ENCODE measurements at regions not wholly inside any gene's neighbourhood (a gene's known extent, or its start where the extent isn't known, plus 50 kb on each side); places are given as distances from the start of the nearest gene placed in this dataset.

GRCh38 chr5:168023191-168023590 is 268.3 kb upstream of the WWC1 start:
- peaks cover 11% of the 10 kb centered on the region for H3K27me3 Mint-ChIP-seq (ENCODE audit: insufficient read depth)
- peaks cover 3% of the 10 kb centered on the region for H3K4me1 Mint-ChIP-seq
- H3K9me3 ChIP-seq (ENCODE audit: control insufficient read depth, low read length), result no peaks in the 10 kb centered on the region
- H3K9me3 Mint-ChIP-seq, result no peaks in the 10 kb centered on the region
- DNase-seq, result no peak
- no peak for TF ChIP-seq CTCF (conservative IDR thresholded peaks at IDR 0.05)
- H3K4me1 ChIP-seq (ENCODE audit: control insufficient read depth, insufficient read depth, low read length), result no peaks in the 10 kb centered on the region
- H3K9ac ChIP-seq (ENCODE audit: extremely low read depth, low read length, poor library complexity, severe bottlenecking), result no peak overlapping the region
- 93 to 94% methylated on average over 8 to 14 of the region's 15 CpGs for WGBS, 2 experiments (ENCODE audit: insufficient coverage in 1 of 2, insufficient read length in 1 of 2)
- H3K27me3 ChIP-seq (ENCODE audit: control insufficient read depth, insufficient read depth, low read length, poor library complexity, severe bottlenecking), result no peaks in the 10 kb centered on the region
- no peak overlapping the region for H3K4me3 Mint-ChIP-seq
- no peaks in the 10 kb centered on the region for H3K36me3 ChIP-seq (ENCODE audit: control insufficient read depth, insufficient read depth, low read length)
- no peaks in the 10 kb centered on the region for H3K36me3 Mint-ChIP-seq (ENCODE audit: low read depth)
- no peak overlapping the region for H3K27ac Mint-ChIP-seq
- no peak overlapping the region for H3K27ac ChIP-seq (ENCODE audit: low read depth, low read length)
- no peak overlapping the region for H3K4me3 ChIP-seq (ENCODE audit: low read length)

GRCh38 chr5:168024306-168024705 is 267.1 kb upstream of the WWC1 start:
- Histone ChIP-seq H3K4me1 (ENCODE audit: control insufficient read depth, insufficient read depth, low read length) (no peaks in the 10 kb centered on the region), H3K4me3 (ENCODE audit: low read length) (no peak overlapping the region), H3K27ac (ENCODE audit: low read depth, low read length) (no peak overlapping the region), H3K36me3 (ENCODE audit: control insufficient read depth, insufficient read depth, low read length) (no peaks in the 10 kb centered on the region), H3K9me3 (ENCODE audit: control insufficient read depth, low read length) (no peaks in the 10 kb centered on the region), H3K9ac (ENCODE audit: extremely low read depth, low read length, poor library complexity, severe bottlenecking) (no peak overlapping the region), H3K27me3 (ENCODE audit: control insufficient read depth, insufficient read depth, low read length, poor library complexity, severe bottlenecking) (no peaks in the 10 kb centered on the region)
- Mint-ChIP-seq H3K27ac (no peak overlapping the region), H3K4me1 (no peaks in the 10 kb centered on the region), H3K4me3 (no peak overlapping the region), H3K9me3 (peaks cover 2% of the 10 kb centered on the region), H3K27me3 (ENCODE audit: insufficient read depth) (peaks cover 9% of the 10 kb centered on the region), H3K36me3 (ENCODE audit: low read depth) (no peaks in the 10 kb centered on the region)
- no peak for DNase-seq
- 89 to 92% methylated on average over 4 to 7 of the region's 7 CpGs for WGBS, 2 experiments (ENCODE audit: insufficient coverage in 1 of 2, insufficient read length in 1 of 2)
- TF ChIP-seq CTCF (conservative IDR thresholded peaks at IDR 0.05), result no peak

- WGBS, 2 experiments (ENCODE audit: insufficient coverage in 1 of 2, insufficient read length in 1 of 2), result 93 to 100% methylated on average over 1 to 6 of the region's 6 CpGs
- Mint-ChIP-seq H3K4me3 (no peak overlapping the region), H3K27me3 (ENCODE audit: insufficient read depth) (peaks cover 6% of the 10 kb centered on the region), H3K36me3 (ENCODE audit: low read depth) (no peaks in the 10 kb centered on the region), H3K9me3 (peaks cover 2% of the 10 kb centered on the region), H3K4me1 (no peaks in the 10 kb centered on the region), H3K27ac (no peak overlapping the region)
- H3K36me3 ChIP-seq (ENCODE audit: control insufficient read depth, insufficient read depth, low read length), result no peaks in the 10 kb centered on the region
- no peak overlapping the region for H3K27ac ChIP-seq (ENCODE audit: low read depth, low read length)
- no peaks in the 10 kb centered on the region for H3K4me1 ChIP-seq (ENCODE audit: control insufficient read depth, insufficient read depth, low read length)
- no peak for TF ChIP-seq CTCF (conservative IDR thresholded peaks at IDR 0.05)
- no peak overlapping the region for H3K4me3 ChIP-seq (ENCODE audit: low read length)
- H3K9ac ChIP-seq (ENCODE audit: extremely low read depth, low read length, poor library complexity, severe bottlenecking), result no peak overlapping the region
- H3K27me3 ChIP-seq (ENCODE audit: control insufficient read depth, insufficient read depth, low read length, poor library complexity, severe bottlenecking), result no peaks in the 10 kb centered on the region
- DNase-seq, result no peak
- no peaks in the 10 kb centered on the region for H3K9me3 ChIP-seq (ENCODE audit: control insufficient read depth, low read length)
Observed at GRCh38 chr5:168027007-168027406, 264.4 kb upstream of the WWC1 start.

Data from endodermal cell (in vitro differentiated cells).